NCI-H1105 treated with DMSO at 0.1 percent for 48 hours (cell line): ENCODE measurements at regions not wholly inside any gene's neighbourhood (a gene's known extent, or its start where the extent isn't known, plus 50 kb on each side); places are given as distances from the start of the nearest gene placed in this dataset.
"Not testable (repeated sequence)": the region's sequence is repeated elsewhere in the genome, so short reads cannot be mapped to it uniquely, and the experiment has no call there.

Source experiments
- DNase-seq: peaks from one replicate; lab custom pipeline; 2025; lab: John Stamatoyannopoulos, UW

GRCh38 chr14:106141242-106142220 lies 615.1 kb downstream of the TMEM121 start:
- DNase-seq, result no peak

- DNase-seq, result not testable (repeated sequence)
Measured at GRCh38 chr14:106145731-106146130, 619.3 kb downstream of the TMEM121 start.

GRCh38 chr14:106153362-106153955 lies 627.1 kb downstream of the TMEM121 start:
- DNase-seq, result peak; percentile 47

GRCh38 chr14:106163316-106163715 lies 636.9 kb downstream of the TMEM121 start:
- DNase-seq, result no peak

GRCh38 chr14:106163812-106164211 lies 637.4 kb downstream of the TMEM121 start:
- DNase-seq, result not testable (repeated sequence)

GRCh38 chr14:106166232-106166631 lies 639.8 kb downstream of the TMEM121 start:
- no peak for DNase-seq

- no peak for DNase-seq
Measured at GRCh38 chr14:106166650-106167204, 640.3 kb downstream of the TMEM121 start.

GRCh38 chr14:106170163-106170658 lies 643.8 kb downstream of the TMEM121 start:
- DNase-seq, result not testable (repeated sequence)

- DNase-seq, result no peak
Measured at GRCh38 chr14:106174206-106174605, 647.8 kb downstream of the TMEM121 start.

- not testable (repeated sequence) for DNase-seq
Measured at GRCh38 chr14:106177266-106178246, 651.2 kb downstream of the TMEM121 start.

GRCh38 chr14:106179761-106180160 lies 653.4 kb downstream of the TMEM121 start:
- DNase-seq, result no peak

- DNase-seq, result not testable (repeated sequence)
Measured at GRCh38 chr14:106184771-106185170, 658.4 kb downstream of the TMEM121 start.

- DNase-seq, result not testable (repeated sequence)
Measured at GRCh38 chr14:106185174-106185836, 658.9 kb downstream of the TMEM121 start.

GRCh38 chr14:106185837-106186233 lies 659.5 kb downstream of the TMEM121 start:
- DNase-seq, result no peak

- peak; percentile 72 for DNase-seq
Measured at GRCh38 chr14:106187216-106187615, 660.8 kb downstream of the TMEM121 start.

- not testable (repeated sequence) for DNase-seq
Measured at GRCh38 chr14:106192701-106193100, 666.3 kb downstream of the TMEM121 start.

- DNase-seq, result not testable (repeated sequence)
Measured at GRCh38 chr14:106196459-106196858, 670.1 kb downstream of the TMEM121 start.

- not testable (repeated sequence) for DNase-seq
Measured at GRCh38 chr14:106197264-106197663, 670.9 kb downstream of the TMEM121 start.

- no peak for DNase-seq
Measured at GRCh38 chr14:106199097-106199496, 672.7 kb downstream of the TMEM121 start.

GRCh38 chr14:106200541-106201315 lies 674.3 kb downstream of the TMEM121 start:
- DNase-seq, result no peak
